H9 (cell line): ENCODE measurements at regions not wholly inside any gene's neighbourhood (a gene's known extent, or its start where the extent isn't known, plus 50 kb on each side); places are given as distances from the start of the nearest gene placed in this dataset.

ENCODE experiments used
- DNase-seq: peaks from one replicate; pipeline ENCODE4 v3.0.0-alpha.2; 2017
- H2AFZ ChIP-seq: one replicate; pipeline ENCODE4 v1.6.1; 2013; ENCODE audit warnings: mild to moderate bottlenecking, low read length, control low read depth, moderate library complexity
- H2AK5ac ChIP-seq: 2 replicates; pipeline ENCODE4 v1.6.1; 2013; ENCODE audit warnings: low read length, control low read depth, mixed read lengths; ENCODE audit not compliant: insufficient read length
- H2BK120ac ChIP-seq: one replicate; pipeline ENCODE4 v1.6.1; 2013; ENCODE audit warnings: low read depth, mild to moderate bottlenecking, low read length, control low read depth, inconsistent platforms; ENCODE audit not compliant: poor library complexity, severe bottlenecking
- H2BK12ac ChIP-seq: 2 replicates; pipeline ENCODE4 v1.6.1; 2013; ENCODE audit warnings: low read length, control low read depth, mixed read lengths, low read depth; ENCODE audit not compliant: insufficient read length
- H2BK15ac ChIP-seq: 2 replicates; pipeline ENCODE4 v1.6.1; 2013; ENCODE audit warnings: low read depth, low read length, control low read depth
- H2BK20ac ChIP-seq: one replicate; pipeline ENCODE4 v1.6.1; 2013; ENCODE audit warnings: low read depth, mild to moderate bottlenecking, low read length, control low read depth, inconsistent platforms; ENCODE audit not compliant: poor library complexity, severe bottlenecking
- H2BK5ac ChIP-seq: 2 replicates; pipeline ENCODE4 v1.6.1; 2013; ENCODE audit warnings: low read length, control low read depth, mixed read lengths; ENCODE audit not compliant: insufficient read length
- H3K14ac ChIP-seq: 2 replicates; pipeline ENCODE4 v1.6.1; 2013; ENCODE audit warnings: low read length, control low read depth; ENCODE audit not compliant: insufficient read depth
- H3K18ac ChIP-seq: 2 replicates; pipeline ENCODE4 v1.6.1; 2013; ENCODE audit warnings: low read depth, mild to moderate bottlenecking, mixed read lengths, low read length, control low read depth; ENCODE audit not compliant: insufficient read length
- H3K23ac ChIP-seq: 2 replicates; pipeline ENCODE4 v1.6.1; 2013; ENCODE audit warnings: low read length, control low read depth, mixed read lengths, low read depth; ENCODE audit not compliant: insufficient read length
- H3K23me2 ChIP-seq: 2 replicates; pipeline ENCODE4 v1.6.1; 2013; ENCODE audit warnings: low read depth, mild to moderate bottlenecking, mixed read lengths, low read length, control low read depth; ENCODE audit not compliant: insufficient read length, poor library complexity, severe bottlenecking
- H3K27ac ChIP-seq: 2 replicates; pipeline ENCODE4 v1.5.1; 2013; ENCODE audit warnings: low read length, control low read depth, mixed read lengths, low read depth; ENCODE audit not compliant: insufficient read length
- H3K27me3 ChIP-seq: 2 replicates; pipeline ENCODE4 v1.6.1; 2013; ENCODE audit warnings: low read length, control low read depth, inconsistent platforms; ENCODE audit not compliant: insufficient read depth
- H3K4ac ChIP-seq: 2 replicates; pipeline ENCODE4 v1.6.1; 2013; ENCODE audit warnings: low read depth, mild to moderate bottlenecking, control low read depth, inconsistent platforms, low read length, moderate library complexity
- H3K4me1 ChIP-seq: 2 replicates; pipeline ENCODE4 v1.6.1; 2013; ENCODE audit warnings: low read length, control low read depth, inconsistent platforms; ENCODE audit not compliant: insufficient read depth
- H3K4me2 ChIP-seq: 2 replicates; pipeline ENCODE4 v1.6.1; 2013; ENCODE audit warnings: low read length, control low read depth, mixed read lengths; ENCODE audit not compliant: insufficient read length, insufficient read depth
- H3K56ac ChIP-seq: 2 replicates; pipeline ENCODE4 v1.6.1; 2013; ENCODE audit warnings: low read depth, mild to moderate bottlenecking, mixed read lengths, low read length, control low read depth; ENCODE audit not compliant: insufficient read length
- H3K79me1 ChIP-seq: 2 replicates; pipeline ENCODE4 v1.6.1; 2013; ENCODE audit warnings: low read depth, mild to moderate bottlenecking, moderate library complexity, low read length, control low read depth, inconsistent platforms; ENCODE audit not compliant: insufficient read depth, poor library complexity, severe bottlenecking
- H3K79me2 ChIP-seq: 2 replicates; pipeline ENCODE4 v1.6.1; 2013; ENCODE audit warnings: low read length, control low read depth, inconsistent platforms; ENCODE audit not compliant: insufficient read depth
- H3K9ac ChIP-seq: 2 replicates; pipeline ENCODE4 v1.6.1; 2013; ENCODE audit warnings: low read length, control low read depth, mixed read lengths; ENCODE audit not compliant: insufficient read length; ENCODE audit errors: extremely low read depth
- H3K9me3 ChIP-seq: one replicate; pipeline ENCODE4 v1.6.1; 2013; ENCODE audit warnings: low read depth, low read length, inconsistent platforms; ENCODE audit not compliant: control insufficient read depth
- H3T11ph ChIP-seq: one replicate; pipeline ENCODE4 v1.6.1; 2013; ENCODE audit warnings: mild to moderate bottlenecking, low read length, control low read depth, inconsistent platforms
- H4K20me1 ChIP-seq: one replicate; pipeline ENCODE4 v1.6.1; 2013; ENCODE audit not compliant: control insufficient read depth, insufficient read length, insufficient read depth
- H4K5ac ChIP-seq: 2 replicates; pipeline ENCODE4 v1.6.1; 2013; ENCODE audit warnings: low read depth, mild to moderate bottlenecking, mixed read lengths, low read length, control low read depth; ENCODE audit not compliant: insufficient read length
- H4K8ac ChIP-seq: replicated peaks from 2 replicates; pipeline ENCODE4 v1.6.1; 2013; ENCODE audit warnings: low read length, control low read depth, mixed read lengths, low read depth; ENCODE audit not compliant: insufficient read length
- H4K91ac ChIP-seq: 2 replicates; pipeline ENCODE4 v1.6.1; 2013; ENCODE audit warnings: low read depth, mild to moderate bottlenecking, moderate library complexity, mixed read lengths, low read length, control low read depth; ENCODE audit not compliant: insufficient read length
- H3K27ac Mint-ChIP-seq, 3 experiments: 2 replicates in 2 of 3; 3 replicates in 1 of 3; pipeline ENCODE4 v1.8.0; 2020 to 2021; ENCODE audit warnings: mixed read lengths in 3 of 3, mild to moderate bottlenecking in 1 of 3, moderate library complexity in 1 of 3
- H3K27me3 Mint-ChIP-seq: 2 replicates; pipeline ENCODE4 v1.8.0; 2021; ENCODE audit warnings: low read depth, mild to moderate bottlenecking, moderate library complexity, mixed read lengths
- H3K36me3 Mint-ChIP-seq, 3 experiments: 2 replicates in 2 of 3; 3 replicates in 1 of 3; pipeline ENCODE4 v1.8.0; 2020 to 2021; ENCODE audit warnings: low read depth in 3 of 3, mixed read lengths in 3 of 3; ENCODE audit not compliant: insufficient read depth in 1 of 3
- H3K4me1 Mint-ChIP-seq, 2 experiments: 2 replicates each; pipeline ENCODE4 v1.8.0; 2020; ENCODE audit warnings: mixed read lengths in 2 of 2
- H3K4me3 Mint-ChIP-seq, 2 experiments: 2 replicates in 1 of 2; 3 replicates in 1 of 2; pipeline ENCODE4 v1.8.0; 2020 to 2021; ENCODE audit warnings: mild to moderate bottlenecking in 2 of 2, mixed read lengths in 2 of 2, moderate library complexity in 1 of 2
- H3K9me3 Mint-ChIP-seq, 2 experiments: 2 replicates in 1 of 2; 3 replicates in 1 of 2; pipeline ENCODE4 v1.8.0; 2020; ENCODE audit warnings: mild to moderate bottlenecking in 2 of 2, mixed read lengths in 2 of 2, moderate library complexity in 1 of 2
- whole genome bisulfite sequencing: extraction: QIAGEN DNeasy Blood & Tissue Kit; methylation state at CpG from one replicate; pipeline ENCODE4 v1.1.7; 2013; ENCODE audit warnings: missing lambda C conversion rate, low lambda C conversion rate, mixed read lengths; ENCODE audit not compliant: insufficient read length; ENCODE audit errors: extremely low coverage; 5-methylcytosine and 5-hydroxymethylcytosine counted together
- TF ChIP-seq, protein P1 (sequence below): fragments of 200-600 bp; sonication (generic); conservative IDR thresholded peaks from 3 replicates; pipeline ENCODE4 v1.8.0; 2021; ENCODE audit warnings: antibody characterized with exemption, mild to moderate bottlenecking

GRCh38 chr10:78712147-78712546, 356.6 kb upstream of the ZMIZ1 start:
- H3K9me3 Mint-ChIP-seq: no peaks in the 10 kb centered on the region
- H3K4me2 ChIP-seq: no peak overlapping the region
- peak; percentile 46 for DNase-seq

More at GRCh38 chr10:78712147-78712546, 356.6 kb upstream of the ZMIZ1 start:
- Histone ChIP-seq H2BK20ac (no peak overlapping the region), H4K91ac (no peak overlapping the region), H3T11ph (no peak overlapping the region), H3K79me2 (no peaks in the 10 kb centered on the region), H3K4me1 (no peaks in the 10 kb centered on the region), H4K5ac (no peak overlapping the region), H3K4ac (no peak overlapping the region), H3K27me3 (no peaks in the 10 kb centered on the region; the same call in 1 of the 2 replicates), H2BK120ac (no peak overlapping the region), H4K8ac (no peak overlapping the region), H3K23ac (no peak overlapping the region), H3K14ac (no peak overlapping the region), H3K23me2 (no peaks in the 10 kb centered on the region), H3K9me3 (no peaks in the 10 kb centered on the region), H2AK5ac (no peak overlapping the region), H2BK5ac (no peak overlapping the region), H3K9ac (no peak overlapping the region), H2BK15ac (no peak overlapping the region), H3K56ac (no peak overlapping the region), H4K20me1 (no peaks in the 10 kb centered on the region), H2AFZ (no peak overlapping the region), H3K18ac (no peak overlapping the region), H2BK12ac (no peak overlapping the region), H3K79me1 (no peaks in the 10 kb centered on the region), H3K27ac (no peak overlapping the region)
- no peak overlapping the region for H3K4me3 Mint-ChIP-seq
- TF ChIP-seq, protein P1, sequence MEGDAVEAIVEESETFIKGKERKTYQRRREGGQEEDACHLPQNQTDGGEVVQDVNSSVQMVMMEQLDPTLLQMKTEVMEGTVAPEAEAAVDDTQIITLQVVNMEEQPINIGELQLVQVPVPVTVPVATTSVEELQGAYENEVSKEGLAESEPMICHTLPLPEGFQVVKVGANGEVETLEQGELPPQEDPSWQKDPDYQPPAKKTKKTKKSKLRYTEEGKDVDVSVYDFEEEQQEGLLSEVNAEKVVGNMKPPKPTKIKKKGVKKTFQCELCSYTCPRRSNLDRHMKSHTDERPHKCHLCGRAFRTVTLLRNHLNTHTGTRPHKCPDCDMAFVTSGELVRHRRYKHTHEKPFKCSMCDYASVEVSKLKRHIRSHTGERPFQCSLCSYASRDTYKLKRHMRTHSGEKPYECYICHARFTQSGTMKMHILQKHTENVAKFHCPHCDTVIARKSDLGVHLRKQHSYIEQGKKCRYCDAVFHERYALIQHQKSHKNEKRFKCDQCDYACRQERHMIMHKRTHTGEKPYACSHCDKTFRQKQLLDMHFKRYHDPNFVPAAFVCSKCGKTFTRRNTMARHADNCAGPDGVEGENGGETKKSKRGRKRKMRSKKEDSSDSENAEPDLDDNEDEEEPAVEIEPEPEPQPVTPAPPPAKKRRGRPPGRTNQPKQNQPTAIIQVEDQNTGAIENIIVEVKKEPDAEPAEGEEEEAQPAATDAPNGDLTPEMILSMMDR: no peak
- no peaks in the 10 kb centered on the region for H3K4me1 Mint-ChIP-seq
- peaks cover 32% of the 10 kb centered on the region for H3K27me3 Mint-ChIP-seq
- no peaks in the 10 kb centered on the region for H3K36me3 Mint-ChIP-seq
- H3K27ac Mint-ChIP-seq: no peak overlapping the region
- no CpG with 5 or more reads among the region's 3 CpGs for WGBS
